CD4-positive, alpha-beta T cell treated with Interleukin-15 for 4 hours (primary cell): ENCODE measurements at regions not wholly inside any gene's neighbourhood (a gene's known extent, or its start where the extent isn't known, plus 50 kb on each side); places are given as distances from the start of the nearest gene placed in this dataset.

Source experiments
- DNase-seq: peaks from one replicate; pipeline ENCODE4 v3.0.0-alpha.2; 2020; ENCODE audit warnings: low spot score

DNA sequence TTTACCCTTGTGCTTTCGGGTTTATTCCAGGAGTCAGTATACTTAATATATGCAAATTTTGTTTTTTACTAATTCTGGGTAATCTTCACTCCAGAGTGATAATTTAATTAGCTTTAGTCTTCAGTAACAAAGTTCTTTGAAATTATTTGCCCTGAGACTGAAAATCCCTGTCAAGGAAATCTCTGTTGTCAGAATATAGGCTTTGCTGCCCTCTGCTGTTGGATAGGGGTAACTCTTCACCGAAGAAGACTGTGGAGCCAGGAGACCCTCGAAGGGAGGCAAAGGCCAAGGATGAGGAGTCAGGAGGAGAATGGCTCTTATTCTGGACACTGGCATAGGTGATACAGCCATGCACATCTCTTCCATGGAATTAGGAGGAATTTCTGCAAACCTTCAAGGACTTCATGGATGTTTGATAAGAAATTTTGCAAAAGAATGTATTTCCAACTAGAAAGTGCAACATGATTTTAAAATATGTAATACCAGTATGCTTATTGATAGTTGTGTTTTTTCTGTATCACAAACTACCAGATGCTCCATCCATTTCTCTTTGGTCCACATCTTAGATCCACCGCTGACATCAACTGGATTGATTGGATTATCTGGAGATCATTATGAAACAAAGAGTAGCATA is 182.3 kb downstream of the RDH14 start:
- peak; percentile 19 for DNase-seq

DNA sequence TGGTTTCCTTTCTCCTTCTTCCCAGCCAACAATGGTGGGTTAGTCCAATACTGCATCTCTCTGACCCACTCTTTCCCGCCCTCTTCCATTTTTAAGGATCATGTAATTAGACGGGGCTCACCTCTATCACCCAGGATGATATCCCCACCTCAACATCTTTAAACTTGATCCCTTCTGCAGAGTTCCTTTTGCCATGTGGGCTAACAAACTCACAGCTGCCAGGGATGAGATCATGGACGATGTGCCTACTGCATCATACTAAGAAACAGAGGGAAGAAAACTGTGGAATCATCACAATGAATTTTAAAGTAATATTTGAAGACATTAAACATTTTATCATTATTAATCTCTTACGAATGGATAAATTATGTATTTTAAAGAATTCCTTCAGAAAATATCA is 183.5 kb downstream of the RDH14 start:
- no peak for DNase-seq

DNA sequence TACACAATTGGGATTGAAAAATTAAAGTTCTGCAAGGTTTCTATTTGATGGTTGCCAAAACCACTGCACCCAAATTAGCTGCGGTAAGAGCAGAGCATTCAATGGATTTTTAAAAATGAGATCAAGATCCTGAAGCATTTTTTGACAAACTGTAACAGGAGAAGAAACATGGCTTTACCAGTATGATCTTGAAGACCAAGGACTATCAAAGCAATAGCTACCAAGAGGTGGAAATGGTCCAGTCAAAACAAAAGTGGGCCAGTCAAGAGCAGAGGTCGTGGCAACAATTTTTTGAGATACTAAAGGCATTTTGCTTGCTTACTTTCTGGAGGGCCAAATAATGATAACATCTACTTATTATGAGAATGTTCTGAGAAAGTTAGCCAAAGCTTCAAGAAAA is 186.8 kb downstream of the RDH14 start:
- no peak for DNase-seq

DNA sequence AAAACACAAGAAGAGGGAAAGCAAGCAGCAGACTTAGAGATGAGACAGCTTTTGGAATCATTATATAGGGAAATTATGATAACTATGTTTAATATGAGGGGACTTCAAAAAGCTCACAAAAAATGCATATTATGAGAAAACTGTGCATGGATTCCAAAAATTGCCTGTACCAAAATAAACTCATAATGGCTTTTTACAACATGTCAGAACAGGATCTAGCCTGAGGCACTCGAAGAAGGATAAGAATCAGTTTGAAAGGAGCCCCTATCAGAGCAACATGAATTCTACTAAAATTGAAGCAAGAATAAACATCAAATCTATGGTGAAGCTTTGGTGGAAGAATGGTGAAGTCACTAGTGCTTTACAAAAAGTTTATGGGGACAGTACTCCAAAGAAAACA is 187.4 kb downstream of the RDH14 start:
- no peak for DNase-seq

DNA sequence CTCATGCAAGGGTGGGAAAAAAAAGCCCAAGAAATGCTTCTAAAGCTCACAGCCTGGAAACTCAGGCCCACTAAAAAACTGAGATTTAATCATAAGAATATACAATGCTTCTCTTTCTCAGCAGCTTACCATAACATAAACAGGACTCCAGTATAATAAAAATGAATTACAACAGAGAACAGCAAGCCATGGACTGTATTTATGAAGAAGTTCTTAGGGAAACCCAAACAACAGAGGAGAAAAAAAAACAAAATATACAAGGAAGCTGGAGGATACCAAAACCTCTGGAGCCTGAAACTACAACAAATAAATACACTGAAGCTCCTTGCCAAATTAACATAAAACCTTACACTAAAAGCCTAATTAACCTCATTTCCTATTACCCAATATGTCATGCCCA is 187.8 kb downstream of the RDH14 start:
- no peak for DNase-seq

DNA sequence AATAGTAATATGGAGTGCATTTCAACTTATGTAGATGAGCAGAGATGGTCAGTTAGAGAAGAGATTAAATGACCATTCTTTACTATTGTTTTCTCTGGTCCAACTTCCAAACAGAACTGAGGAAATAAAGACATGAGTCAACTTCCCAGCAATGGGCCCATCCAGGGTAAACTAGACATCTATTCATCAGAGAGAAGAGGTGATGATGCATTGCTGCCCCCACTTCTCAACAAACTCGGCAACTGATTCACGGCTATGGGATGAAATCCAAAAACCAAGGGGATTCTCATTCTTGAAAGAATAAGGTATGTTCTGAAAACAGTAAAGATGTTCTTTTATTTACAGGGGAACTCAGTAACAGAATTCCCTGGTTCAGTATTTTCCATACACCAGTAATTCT is 190.7 kb downstream of the RDH14 start:
- no peak for DNase-seq

DNA sequence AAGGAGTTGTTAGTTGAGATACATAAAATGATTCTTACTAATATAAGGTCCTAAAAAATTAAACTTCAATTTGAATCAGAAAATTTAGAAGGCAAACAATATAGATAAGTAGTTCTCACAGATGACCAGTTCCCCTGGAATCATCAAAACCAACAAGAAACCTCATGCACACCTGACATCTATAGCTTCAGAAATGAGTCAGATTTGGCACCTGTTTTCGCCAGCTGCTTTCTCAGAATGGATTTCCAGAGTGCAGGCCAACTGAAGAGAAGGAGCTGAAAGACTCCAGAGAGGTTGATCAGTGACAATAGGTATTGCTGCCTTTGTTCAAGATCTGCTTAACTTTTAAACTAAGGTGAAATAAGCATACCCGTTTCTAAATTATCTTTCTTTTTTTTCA is 192.4 kb downstream of the RDH14 start:
- no peak for DNase-seq

DNA sequence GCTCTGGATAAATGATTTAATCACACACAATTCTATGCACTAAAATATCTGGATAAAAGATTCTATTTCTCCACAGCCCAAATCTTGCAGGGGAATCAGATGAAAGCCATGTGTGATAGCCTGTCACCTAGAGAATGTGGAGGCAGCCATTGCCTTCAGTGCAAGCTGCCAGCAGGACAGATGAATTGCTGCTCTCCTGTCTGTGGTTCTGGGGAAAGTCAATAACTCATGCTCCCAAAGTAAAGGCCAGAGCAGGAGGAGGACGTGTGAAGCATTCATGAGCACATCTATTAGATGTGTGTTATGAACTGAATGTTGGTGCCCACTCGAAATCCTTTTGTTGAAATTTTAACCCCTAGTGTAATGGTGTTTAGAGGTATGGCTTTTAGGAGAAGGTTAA is 195.1 kb downstream of the RDH14 start:
- DNase-seq = no peak

DNA sequence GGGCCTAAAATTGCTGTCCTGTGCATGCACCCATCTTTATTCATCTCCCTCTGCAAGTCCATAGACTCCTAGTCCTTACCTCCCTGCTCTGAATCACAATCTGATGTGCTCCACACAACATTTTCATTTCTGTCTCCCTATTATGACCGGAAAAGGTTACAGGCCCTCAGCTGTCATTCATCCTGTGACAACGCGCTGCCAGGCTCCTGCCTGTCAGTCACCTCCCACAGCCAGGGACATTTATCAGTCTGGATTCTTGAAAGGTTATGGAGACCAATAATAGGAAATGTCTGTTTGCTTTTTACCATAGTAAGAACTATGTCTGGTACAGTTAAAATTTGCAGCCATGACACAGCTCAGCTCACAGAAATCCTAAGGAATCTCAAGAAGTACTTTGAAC is 197.1 kb downstream of the RDH14 start:
- no peak for DNase-seq

DNA sequence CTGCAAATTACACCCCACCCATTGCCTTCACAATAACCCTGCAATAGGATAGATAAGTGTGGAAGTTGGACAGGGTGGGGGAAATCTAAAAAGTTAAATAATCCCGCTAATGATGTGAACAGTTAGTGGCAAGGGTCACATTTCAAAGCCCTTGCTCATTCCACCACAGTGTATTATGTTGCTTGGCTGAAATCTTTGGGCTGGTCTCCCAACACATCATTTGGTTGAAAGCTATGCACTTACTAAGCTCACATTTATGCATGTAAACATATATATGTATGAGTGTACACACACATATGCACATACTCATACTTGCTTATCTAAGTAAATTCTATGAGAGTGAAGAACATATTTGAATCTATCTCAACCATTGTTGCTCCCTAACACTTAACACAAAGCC is 197.8 kb downstream of the RDH14 start:
- no peak for DNase-seq

DNA sequence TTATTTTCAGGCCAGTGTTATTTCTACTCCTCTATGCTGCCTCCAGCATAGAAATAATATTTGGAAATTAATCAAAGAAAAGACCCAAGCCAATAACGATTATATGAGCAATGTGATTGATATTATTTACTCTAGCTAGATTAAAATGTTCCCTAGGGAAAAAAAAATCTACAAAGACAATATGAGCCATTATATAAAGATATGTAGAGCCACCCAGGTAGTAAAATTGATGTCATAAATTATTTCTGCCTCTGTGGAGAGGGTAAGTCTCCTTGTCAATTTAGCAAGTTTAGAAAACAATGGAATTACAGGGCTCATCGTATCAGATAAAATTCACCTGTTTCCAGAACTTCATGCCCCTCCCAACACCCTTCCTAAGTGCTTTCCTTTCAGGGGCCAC is 202.9 kb downstream of the RDH14 start:
- no peak for DNase-seq

DNA sequence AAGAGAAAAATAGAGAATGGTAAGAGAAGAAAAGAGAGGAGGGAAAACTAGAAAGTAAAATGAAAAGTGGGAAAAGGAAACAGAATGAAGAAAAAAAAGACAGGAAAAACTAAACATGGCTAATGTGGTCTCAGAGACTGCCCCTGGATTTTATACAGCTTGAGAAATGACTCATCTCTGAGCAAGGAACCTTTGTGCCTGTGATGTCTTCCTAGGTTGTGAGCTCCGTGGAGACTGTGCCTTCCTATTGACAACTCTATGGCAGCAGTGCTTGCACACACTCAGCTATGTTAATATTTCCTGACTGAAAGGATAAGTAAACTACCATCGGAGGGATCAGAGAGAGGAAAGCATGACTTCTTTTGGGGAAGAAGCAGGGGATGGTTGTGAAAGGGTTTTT is 203.8 kb downstream of the RDH14 start:
- no peak for DNase-seq

DNA sequence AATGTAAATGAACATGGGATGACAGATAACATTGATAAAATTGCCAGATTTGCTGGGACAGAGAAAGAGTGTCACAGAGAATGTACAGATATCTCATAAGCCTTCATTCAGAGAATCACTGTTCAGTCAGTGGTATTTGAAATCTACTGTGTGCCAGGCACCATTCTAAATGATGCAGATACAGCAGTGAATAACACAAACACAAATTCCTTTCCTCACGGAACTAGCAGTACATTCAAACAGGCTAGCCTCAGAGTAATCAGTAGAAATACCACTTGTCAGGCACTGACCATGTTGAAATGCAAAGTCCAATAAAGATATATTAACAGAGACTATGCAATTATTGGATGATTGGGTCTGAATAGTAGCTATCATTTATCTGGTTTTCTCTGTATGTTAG is 211.0 kb downstream of the RDH14 start:
- DNase-seq = no peak

DNA sequence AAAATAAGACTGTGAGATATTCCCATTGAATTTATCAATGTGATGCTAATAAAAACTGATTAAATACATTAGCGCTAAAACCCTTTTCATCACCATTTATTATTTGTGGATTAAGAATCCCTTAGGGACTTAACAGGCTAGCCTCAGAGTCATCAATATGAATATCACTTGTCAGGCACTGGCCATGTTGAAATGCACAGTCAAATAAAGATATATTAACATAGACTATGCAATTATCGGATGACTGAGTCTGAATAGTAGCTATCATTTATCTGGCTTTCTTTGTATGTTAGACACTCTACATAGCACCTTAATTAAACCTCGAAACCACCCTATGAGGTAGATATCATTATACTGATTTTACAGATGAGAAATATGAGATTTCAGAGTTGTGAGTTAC is 213.6 kb downstream of the RDH14 start:
- DNase-seq = no peak

DNA sequence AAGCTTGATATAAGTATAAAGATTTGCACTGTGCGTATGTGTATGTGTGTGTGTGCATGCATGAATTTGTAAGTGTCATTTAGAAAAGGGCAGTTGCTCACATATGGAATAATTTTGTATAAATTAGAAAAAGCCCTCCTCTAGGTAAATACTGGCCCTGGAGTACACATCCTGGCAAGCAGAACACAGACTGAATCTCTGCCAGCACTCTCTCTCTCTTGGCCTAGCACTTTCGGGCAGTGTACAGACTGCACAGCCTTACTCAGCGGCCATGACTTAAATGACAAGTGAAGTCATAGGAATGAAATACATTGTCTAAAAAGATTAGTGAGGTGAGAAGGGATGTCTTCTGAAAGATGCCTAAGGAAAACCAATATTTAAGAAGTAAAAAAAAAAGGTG is 214.1 kb downstream of the RDH14 start:
- no peak for DNase-seq

DNA sequence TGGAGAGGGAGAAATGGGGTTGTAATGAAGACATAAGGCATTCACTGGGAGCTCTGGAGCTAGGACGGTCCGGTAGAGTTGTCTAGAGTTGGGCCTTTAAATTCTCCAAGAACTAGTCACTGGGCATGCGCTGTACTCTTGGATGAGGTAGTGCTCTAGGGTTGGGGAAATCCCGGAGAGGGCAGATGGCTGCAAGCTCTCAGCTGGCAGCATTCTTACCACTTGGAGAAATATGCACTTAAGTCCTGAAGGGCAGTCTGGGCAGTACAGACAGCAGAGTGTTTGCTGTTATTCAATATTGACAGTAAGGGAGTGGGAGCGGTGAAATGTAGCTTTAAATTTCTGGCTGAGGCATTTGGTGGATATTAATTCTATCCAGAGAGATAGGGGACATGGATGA is 214.6 kb downstream of the RDH14 start:
- no peak for DNase-seq

DNA sequence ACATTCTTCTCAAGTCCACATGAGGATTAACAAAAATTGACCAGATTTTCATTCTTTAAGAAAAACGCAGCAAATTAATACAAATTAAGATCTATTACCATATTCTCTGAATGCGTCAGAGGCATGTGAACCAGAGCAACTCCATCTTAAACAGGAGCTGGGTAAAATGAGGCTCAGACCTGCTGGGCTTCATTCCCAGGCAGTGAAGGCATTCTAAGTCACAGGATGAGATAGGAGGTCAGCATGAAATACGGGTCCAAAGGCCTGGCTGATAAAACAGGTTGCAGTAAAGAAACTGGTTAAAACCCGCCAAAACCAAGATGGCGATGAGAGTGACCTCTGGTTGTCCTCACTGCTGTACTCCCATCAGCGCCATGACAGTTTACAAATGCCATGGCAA is 217.6 kb downstream of the RDH14 start:
- DNase-seq = no peak

DNA sequence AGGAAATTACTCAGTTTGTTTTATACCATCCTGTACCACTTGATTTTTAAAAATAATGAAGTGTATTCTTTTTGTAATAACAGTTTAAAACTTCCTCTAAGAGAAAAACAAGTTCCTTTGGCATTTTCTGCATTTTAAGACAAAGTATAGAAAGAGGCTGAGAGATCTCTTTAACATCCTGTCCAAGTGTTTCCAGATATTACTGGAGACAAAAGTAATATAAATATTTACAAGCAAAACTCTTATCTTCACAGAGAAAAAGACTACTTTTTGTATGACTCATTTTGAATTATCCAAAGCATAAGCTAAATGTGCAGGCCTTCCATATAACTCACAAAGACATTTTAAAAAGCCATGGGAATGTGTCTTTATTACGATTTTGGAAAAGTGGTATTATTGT is 221.1 kb downstream of the RDH14 start:
- no peak for DNase-seq

DNA sequence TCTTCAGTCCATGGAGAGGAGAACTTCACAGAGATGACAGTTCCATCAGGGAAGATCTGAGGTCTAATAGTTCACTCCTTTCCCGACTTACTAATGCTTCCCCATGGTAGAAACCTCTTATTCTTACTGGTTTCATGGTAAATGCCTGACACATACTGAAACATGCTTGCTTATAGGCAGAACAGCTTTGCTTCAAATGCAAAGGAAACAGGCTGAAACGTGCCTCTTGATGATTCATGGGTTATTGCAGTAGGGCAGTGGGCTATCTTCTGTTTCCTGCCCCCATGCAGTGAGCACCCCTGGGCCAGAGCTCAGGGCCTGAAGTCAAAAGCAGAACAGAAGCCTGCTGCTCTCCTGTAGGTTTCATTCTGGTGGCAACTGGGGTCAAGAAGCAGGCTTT is 223.5 kb downstream of the RDH14 start:
- no peak for DNase-seq

DNA sequence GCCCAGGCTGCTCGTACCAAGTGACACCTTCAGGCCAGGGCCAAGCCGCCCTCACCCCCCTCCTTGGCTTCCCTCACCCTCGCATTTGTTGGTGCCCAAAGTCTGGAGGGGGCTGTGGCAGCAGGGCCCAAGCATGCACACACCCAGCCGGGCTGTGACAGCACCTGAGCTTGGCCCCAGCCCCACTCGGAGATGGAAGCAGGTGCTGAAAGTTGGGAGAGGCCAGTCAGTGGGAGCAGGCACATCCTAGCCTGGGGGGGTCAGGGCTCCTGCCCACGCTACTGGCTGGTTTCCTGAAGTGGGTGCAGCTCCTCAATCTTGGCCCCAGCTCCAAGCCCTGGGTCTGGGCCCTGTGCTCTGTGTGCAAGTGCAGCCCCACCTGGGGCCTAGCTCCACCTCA is 228.0 kb downstream of the RDH14 start:
- DNase-seq = no peak

DNA sequence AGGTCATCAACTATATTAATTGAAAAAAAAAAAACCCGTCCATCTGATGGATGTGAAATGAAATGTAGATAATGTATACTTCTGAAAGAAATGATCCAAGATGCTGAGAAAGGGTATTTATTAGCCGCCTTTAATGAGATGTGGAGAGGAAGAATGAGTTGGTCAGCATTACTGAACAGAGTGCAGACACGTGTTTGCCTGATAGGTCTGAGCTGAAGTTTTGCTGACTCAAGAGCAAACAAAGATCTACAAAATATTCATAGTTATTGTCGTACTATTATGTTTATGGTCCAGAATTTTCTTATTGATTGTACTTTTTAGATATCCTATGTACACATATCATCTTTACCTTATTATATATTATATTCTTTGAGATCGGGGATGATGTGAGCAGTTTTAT is 235.3 kb downstream of the RDH14 start:
- DNase-seq = no peak

DNA sequence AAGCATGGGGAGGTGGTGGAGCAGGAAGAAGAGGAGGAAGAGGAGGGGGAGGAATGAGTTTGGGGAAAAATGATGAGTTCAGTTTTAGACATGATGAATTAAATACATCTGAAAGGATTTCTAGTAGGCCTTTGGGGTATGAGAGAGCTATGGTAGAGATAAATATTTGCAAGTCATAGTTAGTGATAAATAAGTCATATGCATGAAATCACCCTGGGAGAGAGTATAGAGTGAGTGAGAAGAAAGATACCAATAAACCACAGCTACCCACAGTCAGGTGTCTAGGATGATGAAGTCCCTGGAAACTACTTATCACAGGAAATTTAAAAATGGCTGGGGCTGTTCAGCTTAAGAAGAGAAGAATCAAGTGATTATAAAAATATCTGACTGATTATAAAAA is 240.5 kb downstream of the RDH14 start:
- DNase-seq = no peak

DNA sequence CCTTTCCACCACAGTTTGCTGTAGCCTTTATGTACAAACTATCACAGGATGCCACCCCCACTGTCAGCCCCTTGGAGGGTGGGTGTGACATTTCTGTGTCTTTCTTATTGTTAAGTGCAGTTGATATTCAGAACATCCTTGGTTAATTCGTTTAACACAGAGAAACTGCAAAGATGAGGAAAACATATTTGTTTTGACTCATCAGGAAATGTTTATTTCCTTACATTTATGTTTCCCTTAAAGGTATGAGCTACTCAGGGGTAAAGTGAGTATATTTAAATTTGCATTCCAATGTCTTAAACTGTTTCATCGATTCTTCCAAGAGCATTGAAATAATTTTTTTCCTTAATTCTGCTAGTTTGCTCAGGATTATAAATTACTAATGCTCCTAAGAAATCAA is 243.4 kb downstream of the RDH14 start:
- DNase-seq = no peak

DNA sequence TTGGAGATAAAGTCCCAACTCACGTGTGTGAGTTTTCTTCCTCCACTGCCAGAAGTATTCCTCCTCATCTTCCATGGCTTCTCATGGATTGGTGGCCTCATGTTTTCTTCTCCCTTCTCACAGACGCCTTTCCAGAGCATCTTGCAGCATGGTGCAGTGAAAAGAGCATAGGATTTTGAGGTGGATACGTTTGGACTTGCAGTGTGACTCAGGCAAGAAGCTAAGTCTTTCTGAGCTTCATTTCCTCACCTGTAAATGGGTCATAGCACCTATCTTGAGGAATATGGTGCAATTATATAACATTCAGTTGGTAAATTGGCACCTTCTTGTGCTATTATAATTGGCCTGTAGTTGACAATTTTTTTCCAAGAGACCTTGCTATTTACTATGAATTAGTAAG is 247.6 kb downstream of the RDH14 start:
- no peak for DNase-seq
